Right atrium auricular region (tissue), 2 donors: ENCODE measurements at regions not wholly inside any gene's neighbourhood (a gene's known extent, or its start where the extent isn't known, plus 50 kb on each side); places are given as distances from the start of the nearest gene placed in this dataset.

Experiments
- DNase-seq: peaks from one replicate; pipeline ENCODE4 v3.0.0-alpha.2; 2019; ENCODE audit warnings: low spot score
- H3K27ac ChIP-seq, 2 donors: fragments of 200-600 bp; sonication (generic); 1 replicate in 1 of 2; 2 replicates in 1 of 2; pipeline ENCODE4 v1.5.1; 2016 to 2019
- H3K27me3 ChIP-seq, 2 donors: fragments of 200-600 bp; sonication (generic); one replicate each; pipeline versions ENCODE4 v1.5.1 to v1.6.0; 2017 to 2019
- H3K36me3 ChIP-seq: fragments of 200-600 bp; sonication (generic); one replicate; pipeline ENCODE4 v1.5.1; 2016
- H3K4me1 ChIP-seq, 2 donors: fragments of 200-600 bp; sonication (generic); one replicate each; pipeline versions ENCODE4 v1.5.1 to v1.6.0; 2017 to 2019
- H3K4me3 ChIP-seq, 2 donors: fragments of 200-600 bp; sonication (generic); 1 replicate in 1 of 2; 2 replicates in 1 of 2; pipeline ENCODE4 v1.5.1; 2017 to 2019; ENCODE audit warnings: mild to moderate bottlenecking in 1 of 2, moderate library complexity in 1 of 2
- H3K9me3 ChIP-seq, 2 donors: fragments of 200-600 bp; sonication (generic); one replicate each; pipeline ENCODE4 v1.5.1; 2019
- CTCF ChIP-seq, 2 donors: fragments of 200-600 bp; sonication (generic); IDR thresholded peaks; one replicate each; pipeline ENCODE4 v1.5.1; 2019; ENCODE audit warnings: antibody characterized with exemption in 2 of 2

GRCh38 chr10:61847640-61848039, 53.9 kb upstream of the ARID5B start:
- Histone ChIP-seq H3K4me1 (no peaks in the 10 kb centered on the region), H3K9me3 (no peaks in the 10 kb centered on the region), H3K4me3 (no peak overlapping the region), H3K27ac (no peak overlapping the region), H3K36me3 (no peaks in the 10 kb centered on the region), H3K27me3 (no peaks in the 10 kb centered on the region)
- TF ChIP-seq CTCF (IDR thresholded peaks at IDR 0.05) = no peak
- no peak for DNase-seq

GRCh38 chr10:61850376-61850775, 51.1 kb upstream of the ARID5B start:
- no peak for TF ChIP-seq CTCF (IDR thresholded peaks at IDR 0.05)
- no peaks in the 10 kb centered on the region for H3K9me3 ChIP-seq
- H3K27me3 ChIP-seq = no peaks in the 10 kb centered on the region
- H3K27ac ChIP-seq = no peak overlapping the region
- no peak overlapping the region for H3K4me3 ChIP-seq
- no peak for DNase-seq
- H3K36me3 ChIP-seq = no peaks in the 10 kb centered on the region
- no peaks in the 10 kb centered on the region for H3K4me1 ChIP-seq
